SJCRH30 (cell line): ENCODE measurements at regions not wholly inside any gene's neighbourhood (a gene's known extent, or its start where the extent isn't known, plus 50 kb on each side); places are given as distances from the start of the nearest gene placed in this dataset.
"Not testable (repeated sequence)": the region's sequence is repeated elsewhere in the genome, so short reads cannot be mapped to it uniquely, and the experiment has no call there.

Source experiments
- DNase-seq, 2 experiments: peaks; one replicate each; pipeline ENCODE4 v3.0.0-alpha.2; 2015 to 2020
- H3K27ac ChIP-seq: fragments of 250-450 bp; sonication (Bioruptor Pico); 2 replicates; pipeline ENCODE4 v1.5.1; 2020; ENCODE audit warnings: mild to moderate bottlenecking, moderate library complexity
- H3K27me3 ChIP-seq: fragments of 250-450 bp; sonication (Bioruptor Pico); 2 replicates; pipeline ENCODE4 v1.5.1; 2020; ENCODE audit warnings: mild to moderate bottlenecking, moderate library complexity
- H3K36me3 ChIP-seq: fragments of 250-450 bp; sonication (Bioruptor Pico); 2 replicates; pipeline ENCODE4 v1.5.1; 2020; ENCODE audit warnings: mild to moderate bottlenecking, moderate library complexity
- H3K4me1 ChIP-seq: fragments of 250-450 bp; sonication (Bioruptor Pico); 2 replicates; pipeline ENCODE4 v1.5.1; 2020; ENCODE audit warnings: mild to moderate bottlenecking, moderate library complexity
- H3K4me3 ChIP-seq: fragments of 250-450 bp; sonication (Bioruptor Pico); 2 replicates; pipeline ENCODE4 v1.5.1; 2020; ENCODE audit warnings: mild to moderate bottlenecking, moderate library complexity
- H3K9me3 ChIP-seq: fragments of 250-450 bp; sonication (Bioruptor Pico); replicated peaks from 2 replicates; pipeline ENCODE4 v1.5.1; 2020; ENCODE audit warnings: mild to moderate bottlenecking, moderate library complexity

GRCh38 chr2:87276673-87277072 is 255.0 kb upstream of the PLGLB1 start:
- H3K9me3 ChIP-seq, H3K4me3 ChIP-seq, H3K36me3 ChIP-seq, DNase-seq, H3K27me3 ChIP-seq, H3K27ac ChIP-seq, H3K4me1 ChIP-seq: not testable (repeated sequence)

DNA sequence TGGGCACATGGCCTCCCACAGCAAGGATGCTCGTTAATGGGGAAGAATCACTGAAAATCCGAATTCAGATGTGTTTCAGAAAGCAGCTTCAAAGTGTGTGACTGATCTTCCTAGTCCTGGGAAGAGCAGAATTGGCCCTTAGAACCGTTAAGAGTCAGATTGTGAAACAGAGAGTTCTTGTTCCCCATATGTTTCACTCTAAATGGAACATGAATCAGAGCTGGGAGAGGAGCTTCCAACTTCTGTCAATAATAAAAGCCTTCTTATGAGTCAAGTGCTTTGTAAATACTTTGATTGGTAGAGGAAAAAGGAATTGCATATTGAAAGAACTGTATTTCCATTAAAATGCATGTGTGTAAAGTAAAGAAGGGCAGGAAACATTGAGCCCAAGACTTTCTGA is 256.1 kb upstream of the PLGLB1 start:
- not testable (repeated sequence) for H3K4me1 ChIP-seq, DNase-seq, H3K4me3 ChIP-seq, H3K9me3 ChIP-seq, H3K36me3 ChIP-seq, H3K27me3 ChIP-seq, H3K27ac ChIP-seq

- H3K9me3 ChIP-seq, H3K36me3 ChIP-seq, DNase-seq, H3K27ac ChIP-seq, H3K4me1 ChIP-seq, H3K27me3 ChIP-seq, H3K4me3 ChIP-seq: not testable (repeated sequence)
Measured at GRCh38 chr2:87280596-87281355, 259.1 kb upstream of the PLGLB1 start.

- not testable (repeated sequence) for DNase-seq, H3K36me3 ChIP-seq, H3K9me3 ChIP-seq, H3K4me1 ChIP-seq, H3K27ac ChIP-seq, H3K27me3 ChIP-seq, H3K4me3 ChIP-seq
Measured at GRCh38 chr2:87283735-87284470, 262.3 kb upstream of the PLGLB1 start.

- not testable (repeated sequence) for H3K4me3 ChIP-seq, H3K27me3 ChIP-seq, H3K9me3 ChIP-seq, H3K27ac ChIP-seq, DNase-seq, H3K4me1 ChIP-seq, H3K36me3 ChIP-seq
Measured at GRCh38 chr2:87284471-87284772, 262.8 kb upstream of the PLGLB1 start.

GRCh38 chr2:87285139-87285538 is 263.5 kb upstream of the PLGLB1 start:
- H3K36me3 ChIP-seq, H3K27ac ChIP-seq, H3K4me3 ChIP-seq, DNase-seq, H3K9me3 ChIP-seq, H3K27me3 ChIP-seq, H3K4me1 ChIP-seq: not testable (repeated sequence)

- not testable (repeated sequence) for H3K27ac ChIP-seq, H3K27me3 ChIP-seq, H3K36me3 ChIP-seq, H3K4me1 ChIP-seq, H3K9me3 ChIP-seq, H3K4me3 ChIP-seq, DNase-seq
Measured at GRCh38 chr2:87290566-87291307, 269.1 kb upstream of the PLGLB1 start.

- not testable (repeated sequence) for H3K27ac ChIP-seq, H3K4me3 ChIP-seq, H3K4me1 ChIP-seq, DNase-seq, H3K36me3 ChIP-seq, H3K27me3 ChIP-seq, H3K9me3 ChIP-seq
Measured at GRCh38 chr2:87291400-87292200, 270.0 kb upstream of the PLGLB1 start.

DNA sequence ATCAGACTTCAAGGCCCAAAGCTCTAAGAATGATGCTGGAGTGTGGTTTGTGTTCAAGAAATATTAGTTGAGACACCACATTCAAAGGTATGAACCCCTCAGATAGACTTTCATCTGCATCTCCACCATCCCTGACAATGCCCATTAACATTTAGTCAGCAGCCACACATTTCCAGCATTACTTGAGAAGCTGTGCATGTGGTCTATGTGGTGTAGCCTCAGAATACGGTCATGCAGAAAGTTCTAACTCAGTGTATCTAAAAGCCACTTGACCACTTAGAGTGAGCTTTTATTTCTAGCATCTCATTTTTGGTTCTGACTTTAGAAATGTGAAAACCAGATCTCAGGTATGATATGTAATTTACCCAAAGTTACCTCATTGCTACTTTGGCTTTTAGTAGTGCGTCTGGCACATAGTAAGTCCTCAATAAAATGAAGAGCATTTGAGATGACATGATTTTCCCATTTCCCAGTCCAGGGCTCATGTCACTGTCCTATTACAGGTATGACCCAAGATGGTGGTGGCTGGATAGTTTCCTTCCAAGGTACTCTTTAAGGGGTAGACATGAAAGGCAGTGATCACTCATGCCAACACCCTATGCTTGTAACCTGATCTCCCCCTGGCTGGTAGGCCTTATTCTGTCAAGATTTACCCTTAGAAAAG is 272.4 kb upstream of the PLGLB1 start:
- not testable (repeated sequence) for DNase-seq, H3K27ac ChIP-seq, H3K36me3 ChIP-seq, H3K4me1 ChIP-seq, H3K4me3 ChIP-seq, H3K9me3 ChIP-seq, H3K27me3 ChIP-seq

- H3K4me3 ChIP-seq, H3K4me1 ChIP-seq, H3K36me3 ChIP-seq, H3K27ac ChIP-seq, H3K9me3 ChIP-seq, DNase-seq, H3K27me3 ChIP-seq: not testable (repeated sequence)
Measured at GRCh38 chr2:87295135-87295534, 273.5 kb upstream of the PLGLB1 start.

- H3K4me1 ChIP-seq, H3K27ac ChIP-seq, H3K4me3 ChIP-seq, H3K36me3 ChIP-seq, H3K27me3 ChIP-seq, DNase-seq, H3K9me3 ChIP-seq: not testable (repeated sequence)
Measured at GRCh38 chr2:87301349-87301748, 279.7 kb upstream of the PLGLB1 start.

DNA sequence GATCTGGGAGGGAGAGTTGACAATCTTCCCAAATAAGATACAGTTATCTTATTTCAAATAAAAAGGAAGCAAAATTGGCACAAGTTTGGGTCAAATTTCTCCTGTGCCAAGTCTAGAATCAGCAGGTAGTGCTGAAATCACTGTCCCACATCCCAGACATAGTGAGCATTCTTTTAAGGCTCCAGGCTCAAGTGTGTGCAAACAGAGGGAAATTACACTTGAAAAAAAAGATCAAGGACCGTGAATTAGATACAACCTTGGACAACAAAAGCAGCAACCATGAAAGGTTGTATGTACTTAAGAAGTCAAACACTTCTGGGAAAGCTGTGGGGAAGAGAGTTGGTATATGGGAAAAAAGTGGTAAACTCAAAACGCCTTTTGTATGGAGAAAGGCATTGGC is 280.2 kb upstream of the PLGLB1 start:
- H3K36me3 ChIP-seq, H3K27me3 ChIP-seq, H3K4me3 ChIP-seq, DNase-seq, H3K9me3 ChIP-seq, H3K4me1 ChIP-seq, H3K27ac ChIP-seq: not testable (repeated sequence)

GRCh38 chr2:87308621-87309020 is 287.0 kb upstream of the PLGLB1 start:
- H3K27ac ChIP-seq, H3K9me3 ChIP-seq, DNase-seq, H3K4me1 ChIP-seq, H3K27me3 ChIP-seq, H3K4me3 ChIP-seq, H3K36me3 ChIP-seq: not testable (repeated sequence)

DNA sequence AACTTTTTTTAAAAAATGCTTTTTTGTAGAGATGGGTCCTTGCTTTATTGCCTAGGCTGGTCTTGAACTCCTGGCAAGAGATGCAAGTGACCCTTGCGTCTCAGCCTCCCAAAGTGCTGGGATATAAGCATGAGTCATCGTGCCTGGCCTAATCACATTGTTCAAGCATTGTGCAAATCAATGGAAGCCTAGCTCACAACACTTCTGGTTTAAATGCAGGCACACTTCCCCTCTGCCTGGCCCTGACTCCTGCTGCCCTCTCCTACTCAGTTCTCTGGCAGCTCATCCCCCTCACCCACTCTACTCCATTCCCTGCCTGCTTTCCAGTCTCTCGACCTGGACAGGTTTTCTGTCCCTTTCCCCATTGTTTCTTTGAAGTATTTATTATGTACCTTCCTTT is 288.1 kb upstream of the PLGLB1 start:
- H3K36me3 ChIP-seq, DNase-seq, H3K27me3 ChIP-seq, H3K9me3 ChIP-seq, H3K4me1 ChIP-seq, H3K27ac ChIP-seq, H3K4me3 ChIP-seq: not testable (repeated sequence)
